ENCODE measurements at regions not wholly inside any gene's neighbourhood (a gene's known extent, or its start where the extent isn't known, plus 50 kb on each side); places are given as distances from the start of the nearest gene placed in this dataset.
"Not testable (repeated sequence)": the region's sequence is repeated elsewhere in the genome, so short reads cannot be mapped to it uniquely, and the experiment has no call there.

DNA sequence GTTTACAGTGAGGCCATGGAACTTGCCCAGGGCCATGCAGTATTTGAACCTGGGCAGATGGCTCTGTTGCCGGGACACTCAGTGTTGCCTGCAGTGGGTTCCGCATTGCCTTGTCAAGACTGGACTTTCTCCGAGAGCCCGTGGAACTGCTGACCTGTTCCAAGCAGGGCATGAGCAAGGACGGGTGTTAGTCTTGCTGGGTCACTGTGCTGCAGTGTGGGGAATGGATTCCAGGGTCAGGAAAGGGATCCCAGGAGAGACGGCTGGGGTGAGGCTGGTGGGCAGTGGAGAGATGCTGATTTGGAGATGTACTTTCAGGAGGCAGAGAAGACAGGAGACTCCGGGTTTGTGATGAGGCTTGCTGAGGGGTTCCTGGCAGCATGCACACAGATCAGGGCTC, 348.7 kb upstream of the HS6ST1 start:
- Mint-ChIP-seq H3K9me3 (ENCODE audit: unreplicated experiment) (peaks cover 5% of the 10 kb centered on the region), H3K27me3 (ENCODE audit: unreplicated experiment) (peaks cover 9% of the 10 kb centered on the region), H3K27ac (ENCODE audit: unreplicated experiment) (peak overlapping the region; percentile 6), H3K36me3 (ENCODE audit: unreplicated experiment) (peaks cover 13% of the 10 kb centered on the region), H3K4me1 (ENCODE audit: low read depth, unreplicated experiment) (peaks cover 23% of the 10 kb centered on the region), H3K4me3 (ENCODE audit: unreplicated experiment) (no peak overlapping the region)
- DNase-seq = no peak
- TF ChIP-seq, protein P1, sequence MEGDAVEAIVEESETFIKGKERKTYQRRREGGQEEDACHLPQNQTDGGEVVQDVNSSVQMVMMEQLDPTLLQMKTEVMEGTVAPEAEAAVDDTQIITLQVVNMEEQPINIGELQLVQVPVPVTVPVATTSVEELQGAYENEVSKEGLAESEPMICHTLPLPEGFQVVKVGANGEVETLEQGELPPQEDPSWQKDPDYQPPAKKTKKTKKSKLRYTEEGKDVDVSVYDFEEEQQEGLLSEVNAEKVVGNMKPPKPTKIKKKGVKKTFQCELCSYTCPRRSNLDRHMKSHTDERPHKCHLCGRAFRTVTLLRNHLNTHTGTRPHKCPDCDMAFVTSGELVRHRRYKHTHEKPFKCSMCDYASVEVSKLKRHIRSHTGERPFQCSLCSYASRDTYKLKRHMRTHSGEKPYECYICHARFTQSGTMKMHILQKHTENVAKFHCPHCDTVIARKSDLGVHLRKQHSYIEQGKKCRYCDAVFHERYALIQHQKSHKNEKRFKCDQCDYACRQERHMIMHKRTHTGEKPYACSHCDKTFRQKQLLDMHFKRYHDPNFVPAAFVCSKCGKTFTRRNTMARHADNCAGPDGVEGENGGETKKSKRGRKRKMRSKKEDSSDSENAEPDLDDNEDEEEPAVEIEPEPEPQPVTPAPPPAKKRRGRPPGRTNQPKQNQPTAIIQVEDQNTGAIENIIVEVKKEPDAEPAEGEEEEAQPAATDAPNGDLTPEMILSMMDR (IDR thresholded peaks at IDR 0.05; ENCODE audit: partially characterized antibody, unreplicated experiment) = no peak

DNA sequence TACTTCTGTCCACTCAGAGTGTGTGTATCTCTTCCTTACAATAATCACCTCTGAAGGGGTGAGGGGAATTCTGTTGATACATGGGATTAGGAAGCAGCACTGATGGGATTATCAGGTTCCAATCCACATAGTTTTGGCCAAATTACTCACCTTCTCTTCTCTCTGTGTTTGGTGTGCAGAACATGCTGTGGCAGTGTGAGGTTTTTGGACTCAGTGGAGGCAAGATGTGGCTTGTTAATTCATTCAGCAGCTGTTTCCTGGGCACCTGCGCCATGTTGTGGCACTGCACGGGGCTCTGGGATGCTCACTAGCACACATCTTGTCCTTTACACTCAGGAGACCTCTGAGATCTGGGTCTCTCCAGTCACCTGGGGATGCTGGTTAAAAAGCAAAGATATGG, 350.3 kb upstream of the HS6ST1 start:
- Mint-ChIP-seq H3K4me3 (ENCODE audit: unreplicated experiment) (no peak overlapping the region), H3K27ac (ENCODE audit: unreplicated experiment) (no peak overlapping the region), H3K4me1 (ENCODE audit: low read depth, unreplicated experiment) (peaks cover 23% of the 10 kb centered on the region), H3K9me3 (ENCODE audit: unreplicated experiment) (peaks cover 6% of the 10 kb centered on the region), H3K36me3 (ENCODE audit: unreplicated experiment) (peaks cover 21% of the 10 kb centered on the region), H3K27me3 (ENCODE audit: unreplicated experiment) (peaks cover 5% of the 10 kb centered on the region)
- TF ChIP-seq, protein P1 (IDR thresholded peaks at IDR 0.05; ENCODE audit: partially characterized antibody, unreplicated experiment) = no peak
- no peak for DNase-seq

DNA sequence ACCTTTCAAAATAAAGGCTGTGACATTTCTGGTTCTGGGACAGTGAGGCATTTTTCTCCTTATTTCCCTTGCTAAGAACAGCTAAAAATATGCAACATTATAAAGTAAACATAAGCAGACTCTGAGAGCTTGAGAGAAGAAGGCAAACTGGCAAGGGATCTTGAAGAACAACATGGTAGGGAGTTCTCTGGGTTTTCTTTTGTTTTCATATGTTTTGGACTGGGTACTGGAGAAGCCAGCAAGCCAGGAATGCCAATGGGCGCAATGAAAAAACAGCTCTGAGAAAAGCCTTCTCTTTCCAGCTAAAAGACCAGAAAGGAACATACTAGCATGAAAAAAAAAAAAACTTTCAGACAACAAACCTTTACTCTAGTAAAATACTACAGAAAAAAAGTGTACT, 351.4 kb upstream of the HS6ST1 start:
- TF ChIP-seq, protein P1 (IDR thresholded peaks at IDR 0.05; ENCODE audit: partially characterized antibody, unreplicated experiment) = no peak
- peaks cover 19% of the 10 kb centered on the region for H3K4me1 Mint-ChIP-seq (ENCODE audit: low read depth, unreplicated experiment)
- H3K9me3 Mint-ChIP-seq (ENCODE audit: unreplicated experiment) = peaks cover 6% of the 10 kb centered on the region
- no peak overlapping the region for H3K27ac Mint-ChIP-seq (ENCODE audit: unreplicated experiment)
- peaks cover 21% of the 10 kb centered on the region for H3K36me3 Mint-ChIP-seq (ENCODE audit: unreplicated experiment)
- no peak for DNase-seq
- H3K27me3 Mint-ChIP-seq (ENCODE audit: unreplicated experiment) = peaks cover 2% of the 10 kb centered on the region
- H3K4me3 Mint-ChIP-seq (ENCODE audit: unreplicated experiment) = no peak overlapping the region

DNA sequence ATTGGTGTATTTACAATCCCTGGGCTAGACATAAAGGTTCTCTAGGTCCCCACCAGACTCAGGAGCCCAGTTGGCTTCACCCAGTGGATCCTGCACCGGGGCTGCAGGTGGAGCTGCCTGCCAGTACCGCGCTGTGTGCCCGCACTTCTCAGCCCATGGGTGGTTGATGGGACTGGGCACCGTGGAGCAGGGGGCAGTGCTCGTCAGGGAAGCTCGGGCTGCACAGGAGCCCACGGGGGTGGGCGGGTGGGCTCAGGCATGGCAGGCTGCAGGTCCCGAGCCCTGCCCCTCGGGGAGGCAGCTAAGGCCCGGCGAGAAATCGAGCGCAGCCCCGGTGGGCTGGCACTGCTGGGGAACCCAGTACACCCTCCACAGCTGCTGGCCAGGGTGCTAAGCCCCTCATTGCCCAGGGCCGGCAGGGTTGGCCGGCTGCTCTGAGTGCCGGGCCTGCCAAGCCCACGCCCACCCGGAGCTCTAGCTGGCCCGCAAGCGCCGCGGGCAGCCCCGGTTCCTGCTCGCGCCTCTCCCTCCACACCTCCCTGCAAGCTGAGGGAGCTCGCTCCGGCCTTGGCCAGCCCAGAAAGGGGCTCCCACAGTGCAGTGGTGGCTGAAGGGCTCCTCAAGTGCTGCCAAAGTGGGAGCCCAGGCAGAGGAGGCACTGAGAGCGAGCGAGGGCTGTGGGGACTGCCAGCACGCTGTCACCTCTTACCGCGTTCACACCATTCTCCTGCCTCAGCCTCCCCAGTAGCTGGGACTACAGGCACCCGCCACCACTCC, 353.5 kb upstream of the HS6ST1 start:
- DNase-seq; H3K27ac Mint-ChIP-seq (ENCODE audit: unreplicated experiment); H3K4me1 Mint-ChIP-seq (ENCODE audit: low read depth, unreplicated experiment); H3K4me3 Mint-ChIP-seq (ENCODE audit: unreplicated experiment); H3K27me3 Mint-ChIP-seq (ENCODE audit: unreplicated experiment); H3K9me3 Mint-ChIP-seq (ENCODE audit: unreplicated experiment): not testable (repeated sequence)
- H3K36me3 Mint-ChIP-seq (ENCODE audit: unreplicated experiment) = peaks cover 17% of the 10 kb centered on the region

DNA sequence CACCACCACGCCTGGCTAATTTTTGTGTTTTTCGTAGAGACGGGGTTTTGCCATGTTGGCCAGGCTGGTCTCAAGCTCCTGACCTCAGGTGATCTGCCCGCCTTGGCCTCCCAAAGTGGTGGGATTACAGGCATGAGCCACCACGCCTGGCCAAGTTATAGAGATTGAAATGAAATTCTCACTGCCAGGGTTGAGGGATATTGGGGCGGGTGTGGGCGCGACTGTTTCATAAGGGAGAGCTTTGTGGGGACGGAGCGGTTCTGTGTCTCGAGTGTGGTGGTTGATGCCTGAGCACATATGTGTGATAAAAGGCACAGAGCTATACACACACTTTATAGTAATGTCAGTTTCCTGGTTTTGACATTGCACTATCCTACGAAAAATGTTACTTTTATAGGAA, 361.0 kb upstream of the HS6ST1 start:
- not testable (repeated sequence) for DNase-seq; H3K4me1 Mint-ChIP-seq (ENCODE audit: low read depth, unreplicated experiment); H3K27ac Mint-ChIP-seq (ENCODE audit: unreplicated experiment)

DNA sequence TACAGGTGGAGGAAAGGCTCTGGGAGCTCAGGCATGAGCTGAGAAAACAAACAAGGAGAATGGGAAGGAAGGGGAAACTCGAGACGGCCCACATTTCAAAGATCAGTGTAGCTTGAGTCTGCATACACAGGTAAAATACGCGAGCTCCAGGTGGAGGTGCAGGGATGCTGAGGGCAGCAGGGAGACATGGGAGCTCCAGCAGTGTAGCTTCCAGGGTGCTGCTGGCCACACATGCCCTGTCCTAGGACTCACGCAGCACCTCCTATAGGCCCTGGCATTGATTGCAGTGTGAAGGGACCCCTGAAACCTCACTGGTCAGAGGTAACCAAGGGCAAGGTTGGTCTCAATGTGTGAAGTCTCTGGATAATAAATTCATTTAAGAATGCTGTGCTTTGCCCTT, 362.8 kb upstream of the HS6ST1 start:
- Mint-ChIP-seq H3K4me1 (ENCODE audit: low read depth, unreplicated experiment) (peaks cover 1% of the 10 kb centered on the region), H3K36me3 (ENCODE audit: unreplicated experiment) (peaks cover 5% of the 10 kb centered on the region), H3K27me3 (ENCODE audit: unreplicated experiment) (no peaks in the 10 kb centered on the region), H3K27ac (ENCODE audit: unreplicated experiment) (no peak overlapping the region), H3K4me3 (ENCODE audit: unreplicated experiment) (no peak overlapping the region), H3K9me3 (ENCODE audit: unreplicated experiment) (peaks cover 2% of the 10 kb centered on the region)
- DNase-seq = no peak
- TF ChIP-seq, protein P1 (IDR thresholded peaks at IDR 0.05; ENCODE audit: partially characterized antibody, unreplicated experiment) = no peak

More for the DNA sequence above, 361.0 kb upstream of the HS6ST1 start:
- H3K9me3 Mint-ChIP-seq (ENCODE audit: unreplicated experiment); H3K27me3 Mint-ChIP-seq (ENCODE audit: unreplicated experiment); H3K4me3 Mint-ChIP-seq (ENCODE audit: unreplicated experiment); H3K36me3 Mint-ChIP-seq (ENCODE audit: unreplicated experiment): not testable (repeated sequence)

Data from glutamatergic neuron (in vitro differentiated cells).